ENCODE measurements at regions not wholly inside any gene's neighbourhood (a gene's known extent, or its start where the extent isn't known, plus 50 kb on each side); places are given as distances from the start of the nearest gene placed in this dataset.
"Not testable (repeated sequence)": the region's sequence is repeated elsewhere in the genome, so short reads cannot be mapped to it uniquely, and the experiment has no call there.

GRCh38 chr9:28365020-28365640, 791.8 kb upstream of the C9orf72 start:
- DNase-seq: no peak

GRCh38 chr9:28365728-28366127, 792.4 kb upstream of the C9orf72 start:
- DNase-seq: no peak

- no peak for DNase-seq
These were observed 805.0 kb upstream of the C9orf72 start for GRCh38 chr9:28378231-28378630.

- DNase-seq: no peak
These were observed 805.8 kb upstream of the C9orf72 start for GRCh38 chr9:28379082-28379481.

- no peak for DNase-seq
These were observed 816.1 kb upstream of the C9orf72 start for GRCh38 chr9:28389411-28389810.

- DNase-seq: no peak
These were observed 821.5 kb upstream of the C9orf72 start for GRCh38 chr9:28394774-28395173.

DNA sequence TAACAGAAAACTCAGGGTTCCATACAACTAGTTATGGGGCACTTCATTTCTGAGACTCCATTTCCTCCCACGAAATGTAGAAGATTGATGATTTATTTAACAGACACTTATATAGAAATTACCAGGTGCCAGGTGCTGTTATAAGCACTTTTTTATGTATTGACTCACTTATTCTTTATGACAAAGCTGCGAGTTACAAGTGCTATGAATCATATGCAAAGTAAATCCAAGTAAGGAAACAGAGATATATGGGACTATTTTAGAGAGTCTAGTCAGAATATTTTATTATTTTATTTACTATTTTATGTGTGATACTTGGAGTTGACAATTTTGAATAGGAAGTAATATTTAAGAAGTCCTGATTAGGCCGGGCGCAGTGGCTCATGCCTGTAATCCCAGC, 822.8 kb upstream of the C9orf72 start:
- DNase-seq: no peak

- DNase-seq: no peak
These were observed 834.1 kb upstream of the C9orf72 start for GRCh38 chr9:28407351-28407750.

DNA sequence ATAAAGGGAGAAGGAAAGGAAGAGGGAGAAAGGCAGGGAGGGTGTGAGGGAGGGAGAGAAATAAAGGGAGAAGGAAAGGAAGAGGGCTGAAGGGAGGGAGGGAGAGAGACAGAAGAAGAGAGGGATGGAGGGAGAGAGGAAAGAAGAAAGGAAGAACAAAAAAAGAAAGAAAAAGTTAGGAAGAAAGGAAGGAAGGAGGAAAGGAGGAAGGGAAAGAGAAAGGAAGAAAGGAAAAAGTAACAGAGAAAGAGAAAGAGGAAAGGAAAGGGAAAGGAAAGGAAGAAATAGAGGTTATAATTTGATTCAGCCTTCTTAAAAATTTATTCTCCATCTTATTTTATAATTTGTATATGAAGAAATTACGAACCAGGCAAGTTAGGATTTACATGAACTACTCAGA, 836.6 kb upstream of the C9orf72 start:
- DNase-seq: no peak

DNA sequence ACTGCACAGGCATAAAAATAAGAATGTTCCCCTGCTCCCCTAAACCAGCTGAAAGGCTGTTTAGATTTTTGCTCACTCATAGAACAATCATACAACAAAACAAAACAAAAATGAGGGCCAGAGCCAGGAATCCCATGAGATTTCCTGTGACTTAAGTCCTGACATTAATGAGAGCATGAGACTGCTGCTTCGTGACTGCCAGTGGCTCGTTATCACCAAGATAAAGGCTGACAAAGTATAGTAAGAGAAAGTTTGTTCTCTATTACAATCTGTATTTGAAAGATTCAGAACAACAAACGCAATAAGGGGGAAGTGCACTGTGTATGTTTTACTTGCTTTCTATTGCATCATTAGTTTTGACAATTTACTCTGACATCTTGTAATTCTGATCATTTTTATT, 837.1 kb upstream of the C9orf72 start:
- no peak for DNase-seq

DNA sequence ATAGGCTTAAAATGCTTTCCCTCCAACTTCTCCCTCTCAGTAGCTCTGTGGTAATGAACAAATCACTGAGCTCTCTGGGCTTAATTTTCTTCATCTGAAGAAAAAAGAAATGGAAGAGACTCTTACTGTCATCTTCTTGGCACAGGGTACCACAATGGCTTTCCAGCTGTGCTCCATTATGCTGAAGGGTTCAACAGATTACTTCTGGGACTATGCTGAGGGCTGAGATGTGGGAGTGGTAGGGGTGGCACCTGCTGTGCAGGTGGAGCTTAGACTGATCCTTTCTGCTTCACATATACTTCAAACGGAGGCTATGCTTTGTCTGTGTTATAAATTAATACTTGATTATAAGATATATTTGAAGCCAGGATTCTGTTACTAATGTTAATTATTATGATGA, 840.2 kb upstream of the C9orf72 start:
- DNase-seq: no peak

- no peak for DNase-seq
These were observed 850.0 kb upstream of the C9orf72 start for GRCh38 chr9:28423255-28423654.

- no peak for DNase-seq
These were observed 862.2 kb upstream of the C9orf72 start for GRCh38 chr9:28435456-28435855.

- DNase-seq: no peak
These were observed 866.4 kb upstream of the C9orf72 start for GRCh38 chr9:28439688-28440087.

DNA sequence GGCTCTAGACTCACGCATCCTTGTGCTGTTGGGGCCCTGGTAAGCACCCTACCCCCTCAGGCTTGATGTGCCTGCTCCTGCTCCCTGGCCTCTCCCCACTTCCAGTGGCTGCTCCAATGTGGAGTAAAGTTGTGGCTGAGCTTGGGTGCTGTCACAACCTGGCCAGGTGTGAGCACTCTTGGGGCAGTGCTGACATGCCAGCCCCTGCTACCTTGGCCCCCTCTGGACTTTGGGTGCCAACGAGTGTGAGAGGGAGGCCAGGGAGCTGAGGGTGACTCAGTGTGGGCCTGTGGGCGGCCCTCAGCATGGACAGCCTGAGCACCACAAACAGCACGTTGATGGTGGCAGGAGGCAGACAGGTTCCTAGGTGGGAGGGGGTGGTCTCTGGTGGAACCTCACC, 870.2 kb upstream of the C9orf72 start:
- no peak for DNase-seq

GRCh38 chr9:28444637-28445036, 871.4 kb upstream of the C9orf72 start:
- no peak for DNase-seq

DNA sequence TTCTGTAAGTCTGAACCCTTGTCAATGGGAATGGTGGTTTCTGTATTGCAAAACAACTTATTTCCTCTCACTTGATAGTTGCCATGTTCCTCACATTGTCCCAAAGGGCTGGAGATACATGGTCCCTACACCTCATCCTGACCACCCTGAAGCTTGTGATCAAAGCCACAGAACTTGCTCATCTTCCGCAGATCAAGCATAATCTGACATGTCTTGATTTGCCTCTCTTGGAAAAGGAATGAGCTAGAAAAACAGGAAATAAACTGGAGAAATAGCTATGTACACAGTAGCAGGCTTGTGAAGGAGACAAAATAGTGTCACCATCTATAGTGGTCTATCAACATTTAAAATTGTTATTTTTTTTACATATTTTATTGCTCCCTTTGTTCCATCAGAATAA, 871.9 kb upstream of the C9orf72 start:
- DNase-seq: no peak

DNA sequence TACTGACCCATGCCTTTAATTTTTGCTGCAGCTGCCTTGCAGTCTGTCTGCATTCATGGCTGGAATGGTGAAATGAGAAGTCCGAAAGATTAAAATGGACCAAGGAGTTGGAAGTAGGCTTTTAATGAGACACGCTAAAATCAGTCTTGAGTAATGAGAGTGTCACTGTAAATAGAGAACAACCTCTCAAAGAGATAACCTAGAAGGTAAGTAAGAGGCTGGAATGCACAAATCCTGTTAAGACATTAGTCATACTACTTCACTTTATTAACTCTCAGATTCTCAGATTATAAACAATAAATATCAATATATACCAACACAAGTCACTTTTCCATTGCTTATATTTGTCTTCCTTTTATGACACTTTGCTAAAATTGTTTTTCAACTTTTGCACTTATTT, 880.6 kb upstream of the C9orf72 start:
- DNase-seq: no peak

DNA sequence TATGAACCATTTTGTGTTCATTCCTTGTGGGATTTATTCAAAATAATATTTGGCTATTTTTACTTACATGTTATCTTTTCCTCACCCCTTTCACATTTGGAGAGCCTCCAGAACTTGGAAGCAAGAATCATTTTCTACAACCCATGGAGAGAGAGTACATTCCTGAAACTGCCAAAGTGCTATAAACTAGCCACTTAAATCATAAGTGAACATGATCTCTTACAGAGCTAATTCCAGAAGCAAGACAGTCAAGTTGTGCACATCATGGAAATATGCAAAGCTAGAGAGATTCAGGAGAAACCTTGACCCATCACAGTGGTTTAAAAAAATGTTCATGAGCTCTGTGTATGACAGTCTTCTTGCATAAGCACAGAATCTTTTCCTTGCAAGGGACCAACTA, 883.6 kb upstream of the C9orf72 start:
- no peak for DNase-seq

- no peak for DNase-seq
These were observed 891.4 kb upstream of the C9orf72 start for GRCh38 chr9:28464481-28465216.

DNA sequence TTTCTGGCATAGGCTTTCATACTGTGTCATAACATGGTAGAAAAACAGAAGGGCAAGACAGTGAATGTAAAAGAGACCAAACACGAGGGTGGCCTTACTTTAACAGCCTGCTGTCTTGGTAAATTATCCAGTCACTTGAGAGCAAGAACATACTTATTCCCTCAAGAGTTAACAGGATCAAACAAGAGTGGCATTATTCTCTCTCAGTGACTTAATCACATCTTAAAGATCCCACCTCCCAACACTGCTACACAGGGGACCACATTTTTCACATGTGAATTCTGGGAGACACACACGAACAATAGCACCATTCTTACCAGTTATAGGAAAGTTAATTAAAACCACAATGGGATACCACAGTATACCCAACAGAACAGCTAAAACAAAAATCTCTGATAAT, 898.0 kb upstream of the C9orf72 start:
- no peak for DNase-seq

DNA sequence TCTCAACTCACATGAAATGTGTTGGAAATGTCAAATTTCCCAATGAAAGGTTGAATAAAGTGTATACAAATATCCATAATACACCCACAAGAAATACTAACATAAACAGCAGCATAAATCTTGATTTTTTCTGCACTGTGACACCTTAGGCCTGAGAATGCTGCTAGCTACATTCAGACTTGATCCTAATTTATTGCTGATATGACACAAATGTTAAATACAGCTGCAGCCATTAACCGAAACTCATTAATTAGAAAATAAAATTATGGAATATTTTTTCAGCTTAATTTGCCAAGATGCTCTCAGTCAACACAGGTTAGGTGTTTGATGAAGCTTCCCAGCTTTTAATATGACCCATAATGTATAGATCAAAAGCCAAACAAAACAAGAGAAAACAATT, 914.3 kb upstream of the C9orf72 start:
- DNase-seq: no peak

GRCh38 chr9:28491121-28491520, 917.8 kb upstream of the C9orf72 start:
- DNase-seq: no peak

GRCh38 chr9:28498168-28498567, 924.9 kb upstream of the C9orf72 start:
- not testable (repeated sequence) for DNase-seq

GRCh38 chr9:28502189-28502588, 928.9 kb upstream of the C9orf72 start:
- no peak for DNase-seq
